ENCODE measurements at regions not wholly inside any gene's neighbourhood (a gene's known extent, or its start where the extent isn't known, plus 50 kb on each side); places are given as distances from the start of the nearest gene placed in this dataset.

DNA sequence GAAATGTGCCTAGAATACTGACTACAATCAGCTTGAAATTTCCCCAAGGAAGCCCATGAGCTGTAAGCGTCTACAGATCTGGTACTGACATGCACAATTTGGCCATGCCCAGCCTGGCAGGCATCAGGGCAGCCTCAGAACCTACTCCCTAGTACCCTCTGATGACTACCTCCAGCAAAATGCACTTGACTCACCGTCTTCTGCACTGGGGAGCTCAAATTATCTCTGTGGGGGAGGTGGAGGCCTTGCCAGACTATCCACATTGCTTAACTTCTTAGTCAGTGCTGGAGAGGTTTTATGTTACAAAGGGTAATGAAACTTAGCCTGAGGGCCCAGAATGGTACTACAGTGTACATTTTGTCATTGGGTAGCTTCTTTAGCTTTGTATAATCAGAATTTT, 126.0 kb upstream of the ADGRF1 start:
- TF ChIP-seq GATA2 (IDR thresholded peaks at IDR 0.05; ENCODE audit: low read depth, low read length) = no peak
- no peak for TF ChIP-seq GATA3 (IDR thresholded peaks at IDR 0.05; ENCODE audit: low read depth, low read length)
